DMS53 treated with DMSO at 0.1 percent for 48 hours (cell line): ENCODE measurements at regions not wholly inside any gene's neighbourhood (a gene's known extent, or its start where the extent isn't known, plus 50 kb on each side); places are given as distances from the start of the nearest gene placed in this dataset.
A peak's percentile ranks its signal among the peaks of the same experiment; 100 is the strongest.
"Not testable (repeated sequence)": the region's sequence is repeated elsewhere in the genome, so short reads cannot be mapped to it uniquely, and the experiment has no call there.

Experiments used
- DNase-seq: peaks from one replicate; lab custom pipeline; 2025; ENCODE audit not compliant: unreplicated experiment; lab: John Stamatoyannopoulos, UW

DNA sequence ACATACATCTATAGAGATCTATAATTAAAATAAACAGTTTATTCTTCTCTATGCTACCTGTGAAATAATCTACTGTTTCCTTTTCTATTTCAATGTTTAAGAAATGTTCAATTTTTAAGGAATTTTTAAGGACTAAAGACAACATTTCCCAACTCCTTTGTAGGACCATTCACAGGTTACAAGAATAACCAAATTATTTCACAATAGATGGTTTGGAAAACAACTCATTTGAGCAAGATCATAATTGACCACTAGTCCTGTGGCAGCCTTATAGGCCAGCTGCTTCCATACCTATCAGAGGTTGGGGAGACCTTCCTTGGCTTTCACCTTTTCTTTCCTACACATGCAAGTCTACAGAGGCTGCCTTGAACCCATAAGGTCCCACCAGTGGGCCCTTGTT is 193.7 kb downstream of the TTC39B start:
- no peak for DNase-seq

- DNase-seq, result no peak
Observed at GRCh38 chr9:15111071-15111470, 195.9 kb downstream of the TTC39B start.

- DNase-seq, result peak; percentile 27
Observed at GRCh38 chr9:15104826-15105420, 194.7 kb upstream of the FREM1 start.

DNA sequence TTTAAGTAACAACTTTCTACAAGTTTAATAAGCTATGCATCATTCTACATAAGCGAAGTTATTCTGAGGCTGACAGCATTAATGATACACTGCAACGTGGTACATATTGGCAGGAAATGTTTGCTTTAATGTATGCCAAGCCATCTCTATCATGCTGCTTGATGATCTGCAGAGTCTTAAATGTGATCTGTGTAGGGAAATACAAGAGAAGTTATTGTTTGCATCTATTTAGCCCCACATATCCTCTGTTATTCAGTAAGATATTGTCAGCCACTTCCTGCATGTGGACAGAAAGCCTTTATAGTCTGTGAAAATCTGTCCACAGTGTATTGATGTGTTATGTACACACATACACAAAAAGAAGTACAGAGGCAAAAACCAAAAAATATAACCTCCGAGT is 193.1 kb upstream of the FREM1 start:
- DNase-seq, result no peak

DNA sequence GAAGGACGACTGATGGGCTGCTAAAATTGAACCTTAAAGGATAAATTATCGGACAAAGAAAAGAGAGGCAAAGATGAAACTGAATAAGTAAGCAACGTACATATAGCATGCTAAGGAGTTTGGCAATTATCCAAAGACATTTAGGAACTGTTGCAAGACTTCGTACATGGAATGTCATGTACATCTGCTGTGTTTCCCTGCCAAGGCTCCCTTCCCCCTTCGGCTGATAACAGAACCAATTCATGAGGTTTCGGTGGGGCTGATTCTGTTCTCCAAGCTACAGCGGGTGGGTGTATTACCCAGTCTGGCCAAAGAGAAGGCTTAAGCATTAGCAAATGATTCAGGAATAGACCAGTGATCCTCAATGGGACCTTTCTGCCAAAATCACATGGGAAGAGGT is 190.9 kb upstream of the FREM1 start:
- DNase-seq, result no peak

DNA sequence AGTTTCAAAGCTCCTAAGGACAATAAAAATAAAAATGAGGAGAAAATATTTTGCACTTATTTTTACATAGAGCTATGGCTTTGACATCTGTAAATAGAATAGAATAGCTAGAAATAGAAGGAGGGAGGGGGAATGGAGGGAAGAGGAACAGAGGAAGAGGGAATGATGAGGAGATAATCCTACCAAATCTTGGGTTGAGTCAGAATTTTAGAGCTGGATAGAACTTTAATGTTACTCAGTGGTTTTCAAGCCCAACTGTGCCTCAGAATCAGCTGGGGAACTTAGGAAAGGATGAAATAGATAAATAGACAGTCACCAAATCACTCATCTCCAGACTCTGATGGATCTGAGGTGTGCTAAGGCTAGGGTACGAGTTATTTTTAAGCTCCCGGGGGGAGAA is 190.3 kb upstream of the FREM1 start:
- DNase-seq, result no peak

DNA sequence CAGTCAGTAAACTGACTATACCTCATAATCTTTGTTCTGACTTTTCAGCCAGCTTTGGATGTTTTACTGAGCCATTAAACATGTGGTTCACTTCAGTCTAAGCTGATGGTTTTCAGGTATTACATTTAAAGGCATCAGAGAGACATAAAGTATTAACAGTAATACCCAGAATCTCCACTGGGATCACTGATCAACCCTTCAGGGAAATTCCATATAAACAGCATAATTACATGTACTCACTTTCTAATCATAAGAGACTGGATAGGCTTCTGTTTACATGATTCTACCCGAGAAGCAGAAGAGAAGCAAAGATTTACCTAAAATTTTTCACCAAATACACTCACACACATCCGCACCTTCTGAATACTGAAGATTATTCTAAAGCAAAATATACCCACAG is 186.7 kb upstream of the FREM1 start:
- DNase-seq, result no peak

DNA sequence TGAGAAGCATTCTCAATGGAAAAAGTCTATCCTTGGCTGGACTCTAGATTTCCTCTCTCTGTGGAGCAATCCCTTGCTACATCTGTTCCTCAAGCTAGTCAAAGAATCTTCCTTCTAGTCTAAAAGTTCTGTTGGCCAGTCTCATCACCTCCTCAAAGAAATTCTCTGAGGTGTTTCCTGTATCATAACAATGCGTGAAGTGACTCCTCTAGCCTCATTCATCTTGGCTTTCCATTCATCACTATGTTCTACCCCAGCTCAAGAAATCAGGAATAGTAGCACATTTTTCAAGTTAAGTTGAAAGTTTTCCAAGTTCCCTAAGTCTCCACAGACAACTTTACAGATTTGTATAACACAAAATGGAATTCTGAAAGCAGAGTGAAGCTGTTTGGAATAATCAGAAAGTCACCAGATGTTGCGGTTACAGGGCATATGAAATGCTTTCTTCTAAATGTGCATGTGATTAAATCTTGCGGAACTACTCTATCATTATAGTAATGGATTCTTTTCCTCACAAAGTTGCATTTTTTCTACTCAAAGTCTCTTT is 176.6 kb upstream of the FREM1 start:
- no peak for DNase-seq

GRCh38 chr9:15086156-15086763 is 176.0 kb upstream of the FREM1 start:
- no peak for DNase-seq

DNA sequence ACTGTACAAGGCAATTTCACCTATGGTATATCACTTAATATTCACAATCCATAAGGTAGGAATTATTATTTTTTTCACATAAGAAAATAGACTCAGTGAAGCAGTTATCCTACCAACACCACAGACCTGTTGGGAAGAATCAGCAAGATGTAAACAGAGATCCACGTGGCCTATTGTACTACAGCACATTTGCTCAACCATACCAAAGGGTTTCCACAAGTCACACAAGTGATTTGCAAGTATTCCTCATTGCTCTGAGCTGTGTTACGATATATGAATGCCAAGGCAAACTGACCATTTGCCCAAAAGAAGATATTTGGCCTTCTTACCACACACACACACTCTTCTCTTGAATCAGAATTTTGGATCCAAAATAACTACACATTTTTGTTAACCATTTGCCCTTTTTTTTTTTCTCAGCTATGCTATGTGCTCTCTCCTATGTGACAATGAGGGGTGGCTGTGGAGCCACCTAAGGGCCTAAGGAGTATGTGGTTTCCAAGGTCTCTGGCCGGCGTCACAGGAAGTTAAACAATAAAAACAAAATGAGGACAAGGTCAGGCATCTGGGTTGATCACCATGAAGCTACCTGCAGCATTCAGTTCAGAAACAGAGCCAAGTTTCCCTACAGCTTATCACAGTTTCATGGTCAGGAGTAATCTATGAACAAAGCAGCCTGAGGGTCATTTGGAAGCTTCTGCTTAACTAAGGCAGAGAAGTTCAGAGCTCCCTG is 171.0 kb upstream of the FREM1 start:
- no peak for DNase-seq

GRCh38 chr9:15080401-15080800 is 170.2 kb upstream of the FREM1 start:
- DNase-seq, result no peak

- no peak for DNase-seq
Observed at GRCh38 chr9:15079989-15080388, 169.8 kb upstream of the FREM1 start.

- no peak for DNase-seq
Observed at GRCh38 chr9:15077946-15078729, 167.9 kb upstream of the FREM1 start.

- DNase-seq, result no peak
Observed at GRCh38 chr9:15073620-15074019, 163.4 kb upstream of the FREM1 start.

GRCh38 chr9:15070716-15071115 is 160.5 kb upstream of the FREM1 start:
- no peak for DNase-seq

- DNase-seq, result no peak
Observed at GRCh38 chr9:15069106-15069505, 158.9 kb upstream of the FREM1 start.

- no peak for DNase-seq
Observed at GRCh38 chr9:15068261-15068660, 158.0 kb upstream of the FREM1 start.

- DNase-seq, result no peak
Observed at GRCh38 chr9:15059003-15059402, 148.8 kb upstream of the FREM1 start.

GRCh38 chr9:15058236-15058635 is 148.0 kb upstream of the FREM1 start:
- DNase-seq, result no peak

- not testable (repeated sequence) for DNase-seq
Observed at GRCh38 chr9:15055284-15055683, 145.1 kb upstream of the FREM1 start.

GRCh38 chr9:15048772-15049171 is 138.5 kb upstream of the FREM1 start:
- no peak for DNase-seq
